ENCODE measurements at regions not wholly inside any gene's neighbourhood (a gene's known extent, or its start where the extent isn't known, plus 50 kb on each side); places are given as distances from the start of the nearest gene placed in this dataset.
A peak's percentile ranks its signal among the peaks of the same experiment; 100 is the strongest.
"Not testable (repeated sequence)": the region's sequence is repeated elsewhere in the genome, so short reads cannot be mapped to it uniquely, and the experiment has no call there.

DNA sequence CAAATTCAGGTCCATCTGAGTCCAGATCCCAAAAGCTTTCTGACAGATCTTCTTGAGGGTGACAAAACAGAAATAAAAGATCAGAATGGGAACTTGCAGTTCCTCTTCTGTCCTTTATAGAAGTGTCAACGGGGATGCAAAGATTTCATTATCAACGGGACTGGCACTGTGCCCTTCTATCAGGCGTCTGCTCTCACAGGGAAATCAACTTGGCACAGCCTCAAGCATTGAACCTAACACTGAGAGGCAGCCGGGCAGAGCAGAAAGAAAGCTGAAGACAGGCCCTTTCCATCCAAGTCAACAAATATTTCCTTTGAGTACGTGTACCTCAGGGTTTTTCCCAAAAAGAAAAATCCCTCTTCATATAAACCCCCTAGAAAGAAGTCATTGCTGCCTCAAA is 194.5 kb downstream of the NPIPA8 start:
- H3K4me3 Mint-ChIP-seq; CTCF ChIA-PET; H3K27me3 Mint-ChIP-seq; H3K27ac Mint-ChIP-seq; H3K9me3 Mint-ChIP-seq; POLR2A ChIA-PET; intact Hi-C loops (cut with micrococcal nuclease); ATAC-seq (ENCODE audit: low read depth); H3K4me1 Mint-ChIP-seq; H3K36me3 Mint-ChIP-seq (ENCODE audit: low read depth); DNase-seq: not testable (repeated sequence)

DNA sequence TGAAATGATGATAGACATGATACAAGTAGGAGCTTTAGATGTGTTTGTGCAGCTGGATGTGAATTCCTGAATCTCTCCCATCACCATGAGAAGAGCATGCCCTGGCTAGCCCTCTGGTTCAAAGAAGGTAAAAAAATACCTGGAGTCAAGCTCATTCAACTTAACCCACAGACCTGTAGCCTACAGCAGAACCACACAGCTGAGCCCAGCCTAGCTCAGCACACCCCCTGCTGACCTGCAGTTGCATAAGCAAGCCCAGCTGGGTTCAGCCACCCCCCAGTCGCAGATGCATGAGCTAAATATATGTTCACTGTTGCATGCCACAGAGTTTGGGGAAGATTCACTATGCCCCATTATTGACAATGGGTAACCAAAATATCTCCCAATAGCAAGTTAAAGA is 200.2 kb downstream of the NPIPA8 start:
- H3K4me1 Mint-ChIP-seq; ATAC-seq (ENCODE audit: low read depth); POLR2A ChIA-PET; CTCF ChIA-PET; H3K27ac Mint-ChIP-seq; H3K4me3 Mint-ChIP-seq; H3K36me3 Mint-ChIP-seq (ENCODE audit: low read depth); intact Hi-C loops (cut with micrococcal nuclease); DNase-seq; H3K27me3 Mint-ChIP-seq; H3K9me3 Mint-ChIP-seq: not testable (repeated sequence)

DNA sequence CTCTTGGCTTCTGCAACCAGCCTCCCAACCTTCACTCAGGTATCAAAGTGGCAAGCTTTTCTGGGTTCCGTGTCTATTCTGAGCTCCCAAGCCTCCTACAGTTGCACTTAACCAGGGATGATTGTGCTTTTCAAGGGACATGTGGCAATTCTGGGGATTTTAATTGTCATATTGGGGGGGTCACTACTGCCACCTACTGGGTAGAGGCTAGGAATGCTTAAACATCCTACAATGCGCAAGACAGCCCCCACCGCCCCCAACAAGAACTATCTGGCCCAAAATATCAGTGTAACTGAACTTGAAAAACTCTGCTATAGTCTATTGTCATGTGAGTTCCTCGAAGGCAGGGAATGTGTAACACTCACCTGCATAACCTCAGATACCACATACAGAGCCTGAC is 201.5 kb downstream of the NPIPA8 start:
- H3K4me1 Mint-ChIP-seq; POLR2A ChIA-PET; H3K36me3 Mint-ChIP-seq (ENCODE audit: low read depth); CTCF ChIA-PET; DNase-seq; ATAC-seq (ENCODE audit: low read depth); H3K4me3 Mint-ChIP-seq; H3K27ac Mint-ChIP-seq; H3K9me3 Mint-ChIP-seq; intact Hi-C loops (cut with micrococcal nuclease); H3K27me3 Mint-ChIP-seq: not testable (repeated sequence)

DNA sequence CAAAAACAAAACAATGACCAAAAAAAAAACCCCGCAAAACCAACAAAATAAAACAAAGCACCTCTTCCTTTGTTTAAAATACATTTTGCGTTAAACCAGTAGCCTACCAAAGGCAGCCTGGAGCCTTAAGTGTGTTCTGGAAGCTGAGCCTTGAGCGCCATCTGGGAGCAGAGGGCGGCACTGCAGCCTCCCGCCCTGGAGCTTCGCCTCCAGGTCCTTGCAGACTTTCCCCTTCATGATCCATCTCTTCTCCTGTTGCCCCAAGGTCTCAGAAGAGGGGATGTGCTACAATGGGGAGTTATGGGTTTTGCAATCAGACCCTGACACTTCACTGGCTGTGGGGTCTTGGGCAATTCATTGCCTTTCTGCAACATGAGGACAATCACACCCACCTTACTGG is 204.9 kb downstream of the NPIPA8 start:
- H3K27me3 Mint-ChIP-seq; H3K36me3 Mint-ChIP-seq (ENCODE audit: low read depth); POLR2A ChIA-PET; intact Hi-C loops (cut with micrococcal nuclease); H3K4me3 Mint-ChIP-seq; H3K9me3 Mint-ChIP-seq; H3K4me1 Mint-ChIP-seq; DNase-seq; H3K27ac Mint-ChIP-seq: not testable (repeated sequence)
- CTCF ChIA-PET: interaction anchor here (0.7 kb wide), 1 partner anchor 1265 kb away, joined by 3 read pairs; no protein-coding TSS in a partner anchor
- peak; percentile 73 for ATAC-seq (ENCODE audit: low read depth)

DNA sequence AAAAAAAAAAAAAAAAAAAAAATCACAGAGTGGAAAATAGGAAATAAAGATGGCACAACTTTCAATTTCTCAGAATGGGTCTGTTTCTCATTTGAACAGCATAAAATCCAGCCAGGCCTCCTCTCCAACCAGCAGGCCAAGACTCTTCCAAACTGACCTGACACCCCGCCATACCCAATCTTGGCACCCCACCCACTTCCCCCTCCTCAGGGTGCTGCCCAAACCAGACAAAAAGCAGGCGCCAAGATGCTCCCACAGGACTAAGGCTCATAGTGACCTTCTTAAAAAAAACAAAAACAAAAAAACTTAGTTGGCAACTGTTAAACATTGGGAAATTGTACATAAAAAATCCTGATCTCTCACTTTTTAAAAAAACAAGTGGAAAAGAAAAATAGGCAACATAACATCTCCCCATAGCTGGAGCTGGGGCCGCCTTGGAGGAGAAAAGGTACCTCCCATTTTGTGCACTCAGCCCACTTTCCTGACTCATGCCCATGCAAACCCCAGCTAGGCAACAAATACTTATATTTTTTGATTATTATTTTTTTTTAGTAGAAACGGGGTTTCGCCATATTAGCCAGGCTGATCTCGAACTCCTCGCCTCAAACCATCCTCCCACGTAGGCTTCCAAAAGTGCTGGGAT is 205.9 kb downstream of the NPIPA8 start:
- intact Hi-C loops (cut with micrococcal nuclease): not testable (repeated sequence)

DNA sequence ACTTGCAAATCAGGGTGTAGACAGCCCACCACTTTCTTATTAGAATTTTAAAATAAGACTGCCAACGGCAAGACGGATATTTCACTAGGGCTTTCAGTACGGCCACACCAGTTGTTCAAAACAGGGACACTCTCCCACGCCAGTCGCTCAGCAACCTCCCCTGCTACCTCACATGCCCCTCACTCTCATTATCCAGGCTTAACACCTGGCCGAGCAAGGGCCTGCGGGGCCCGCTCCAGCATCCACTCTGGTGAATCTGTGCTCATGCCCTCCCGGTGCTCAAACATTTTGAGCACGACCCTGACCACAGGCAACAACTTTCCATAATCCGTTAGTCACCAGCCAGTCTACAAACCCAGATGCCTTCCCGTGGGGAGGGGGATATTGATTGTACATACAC is 209.5 kb downstream of the NPIPA8 start:
- intact Hi-C loops (cut with micrococcal nuclease); H3K4me3 Mint-ChIP-seq; H3K9me3 Mint-ChIP-seq; H3K27ac Mint-ChIP-seq; DNase-seq; POLR2A ChIA-PET; H3K27me3 Mint-ChIP-seq; CTCF ChIA-PET; H3K4me1 Mint-ChIP-seq; ATAC-seq (ENCODE audit: low read depth); H3K36me3 Mint-ChIP-seq (ENCODE audit: low read depth): not testable (repeated sequence)

More for the DNA sequence above, 205.9 kb downstream of the NPIPA8 start:
- ATAC-seq (ENCODE audit: low read depth); H3K9me3 Mint-ChIP-seq; H3K4me3 Mint-ChIP-seq; H3K27ac Mint-ChIP-seq; POLR2A ChIA-PET; CTCF ChIA-PET; DNase-seq; H3K27me3 Mint-ChIP-seq; H3K36me3 Mint-ChIP-seq (ENCODE audit: low read depth); H3K4me1 Mint-ChIP-seq: not testable (repeated sequence)

DNA sequence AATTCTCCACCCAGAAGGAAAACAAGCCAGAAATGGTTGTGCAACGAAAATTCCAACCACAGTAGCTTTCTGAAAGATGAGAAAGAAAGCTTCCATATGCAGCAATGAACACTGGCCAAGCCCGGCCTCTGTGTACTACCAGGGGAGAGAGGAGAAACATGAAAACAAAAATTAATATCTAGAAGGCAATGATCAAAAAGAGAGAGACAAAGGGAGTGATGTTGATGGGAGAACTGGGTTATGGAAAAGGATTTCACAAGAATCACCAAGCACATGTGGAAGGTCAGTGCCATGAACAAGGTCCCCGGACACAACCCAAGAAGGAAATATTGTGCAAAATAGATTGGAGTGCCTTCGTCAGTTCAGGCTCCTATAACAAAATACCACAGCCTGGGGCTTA is 217.4 kb downstream of the NPIPA8 start:
- DNase-seq; H3K27ac Mint-ChIP-seq; H3K4me1 Mint-ChIP-seq; POLR2A ChIA-PET; H3K36me3 Mint-ChIP-seq (ENCODE audit: low read depth); ATAC-seq (ENCODE audit: low read depth); H3K27me3 Mint-ChIP-seq; CTCF ChIA-PET; H3K4me3 Mint-ChIP-seq; intact Hi-C loops (cut with micrococcal nuclease); H3K9me3 Mint-ChIP-seq: not testable (repeated sequence)

DNA sequence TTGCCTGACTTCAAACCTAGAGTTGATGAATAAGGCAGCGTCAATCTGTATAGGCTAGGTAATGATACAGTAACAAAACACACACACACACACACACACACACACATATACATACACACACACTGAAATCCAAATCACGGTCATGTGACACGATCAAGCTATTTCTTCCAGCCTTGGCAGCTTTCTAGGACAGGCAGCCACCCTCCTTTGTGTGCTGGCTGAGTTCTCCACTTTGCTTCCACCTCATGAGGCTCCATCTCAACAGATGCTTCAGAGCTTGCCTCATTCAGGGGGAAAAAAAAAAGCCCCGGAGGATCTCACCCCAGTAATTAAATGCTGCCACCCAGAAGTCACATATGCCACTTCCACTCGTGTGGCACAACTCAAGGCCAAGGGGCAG is 217.9 kb downstream of the NPIPA8 start:
- intact Hi-C loops (cut with micrococcal nuclease); POLR2A ChIA-PET; H3K36me3 Mint-ChIP-seq (ENCODE audit: low read depth); H3K27me3 Mint-ChIP-seq; H3K9me3 Mint-ChIP-seq; CTCF ChIA-PET; H3K4me3 Mint-ChIP-seq; ATAC-seq (ENCODE audit: low read depth); H3K27ac Mint-ChIP-seq; DNase-seq; H3K4me1 Mint-ChIP-seq: not testable (repeated sequence)

DNA sequence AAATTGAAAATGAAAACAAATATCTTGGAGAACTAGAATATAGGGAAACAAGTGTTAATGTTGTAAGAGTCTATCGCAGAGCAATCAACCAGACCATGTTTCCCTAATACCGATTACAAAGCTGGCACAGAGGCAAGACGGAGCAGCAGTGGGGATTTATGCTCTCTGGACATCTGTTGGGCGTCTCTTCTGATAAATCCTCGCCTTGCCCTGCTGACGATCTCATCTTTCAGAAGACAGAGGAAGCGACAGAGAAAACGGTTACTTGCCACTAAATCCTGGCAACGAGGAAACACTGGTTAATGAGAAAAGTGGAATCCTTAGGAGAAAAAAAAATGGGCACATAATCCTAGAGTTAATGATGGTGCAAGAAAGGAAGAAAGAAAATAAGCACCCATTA is 218.5 kb downstream of the NPIPA8 start:
- H3K27ac Mint-ChIP-seq; POLR2A ChIA-PET; H3K36me3 Mint-ChIP-seq (ENCODE audit: low read depth); H3K27me3 Mint-ChIP-seq; DNase-seq; ATAC-seq (ENCODE audit: low read depth); H3K4me1 Mint-ChIP-seq; H3K9me3 Mint-ChIP-seq; CTCF ChIA-PET; intact Hi-C loops (cut with micrococcal nuclease); H3K4me3 Mint-ChIP-seq: not testable (repeated sequence)

DNA sequence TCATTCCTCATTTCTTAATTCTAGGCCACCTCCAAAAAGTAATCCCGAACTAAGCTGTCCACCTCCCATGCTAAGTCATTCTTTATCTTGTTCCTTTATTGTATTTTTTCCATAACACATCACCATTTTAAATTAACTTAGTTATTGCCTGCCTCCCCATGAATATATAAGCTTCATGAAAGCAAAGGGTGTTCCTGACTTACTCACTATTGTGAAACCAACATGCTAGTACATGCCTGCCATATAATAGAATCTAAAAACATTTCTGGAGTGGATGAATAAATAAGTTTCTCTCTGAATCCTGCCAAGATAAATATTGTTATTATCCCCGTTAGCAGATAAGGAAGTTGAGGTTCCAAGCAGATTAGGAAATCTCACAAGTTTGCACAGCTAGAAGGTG is 232.1 kb downstream of the NPIPA8 start:
- intact Hi-C loops (cut with micrococcal nuclease); H3K27ac Mint-ChIP-seq; H3K9me3 Mint-ChIP-seq; H3K4me3 Mint-ChIP-seq; H3K4me1 Mint-ChIP-seq; H3K36me3 Mint-ChIP-seq (ENCODE audit: low read depth); H3K27me3 Mint-ChIP-seq; CTCF ChIA-PET; POLR2A ChIA-PET; DNase-seq; ATAC-seq (ENCODE audit: low read depth): not testable (repeated sequence)

DNA sequence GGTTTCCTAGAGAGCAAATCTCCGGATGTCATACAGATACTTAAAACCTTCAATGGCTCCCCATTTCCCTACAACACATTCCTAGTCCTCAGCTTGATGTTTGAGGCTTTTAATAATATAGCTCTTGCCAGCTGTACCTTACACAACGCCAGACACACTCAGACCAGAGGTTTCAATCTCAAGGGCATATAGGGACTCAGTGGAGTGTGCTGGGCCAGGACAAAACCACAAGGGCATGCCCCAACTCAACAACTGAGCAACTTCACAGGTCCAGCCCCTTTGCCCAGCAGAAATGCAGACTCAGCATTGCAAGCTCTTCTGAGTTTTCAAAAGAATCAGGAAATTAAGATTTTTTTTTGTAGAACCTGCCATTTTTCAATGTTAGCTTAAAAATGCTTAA is 235.5 kb downstream of the NPIPA8 start:
- ATAC-seq (ENCODE audit: low read depth); intact Hi-C loops (cut with micrococcal nuclease); POLR2A ChIA-PET; H3K27me3 Mint-ChIP-seq; H3K4me1 Mint-ChIP-seq; DNase-seq; H3K36me3 Mint-ChIP-seq (ENCODE audit: low read depth); H3K9me3 Mint-ChIP-seq; CTCF ChIA-PET; H3K27ac Mint-ChIP-seq; H3K4me3 Mint-ChIP-seq: not testable (repeated sequence)

DNA sequence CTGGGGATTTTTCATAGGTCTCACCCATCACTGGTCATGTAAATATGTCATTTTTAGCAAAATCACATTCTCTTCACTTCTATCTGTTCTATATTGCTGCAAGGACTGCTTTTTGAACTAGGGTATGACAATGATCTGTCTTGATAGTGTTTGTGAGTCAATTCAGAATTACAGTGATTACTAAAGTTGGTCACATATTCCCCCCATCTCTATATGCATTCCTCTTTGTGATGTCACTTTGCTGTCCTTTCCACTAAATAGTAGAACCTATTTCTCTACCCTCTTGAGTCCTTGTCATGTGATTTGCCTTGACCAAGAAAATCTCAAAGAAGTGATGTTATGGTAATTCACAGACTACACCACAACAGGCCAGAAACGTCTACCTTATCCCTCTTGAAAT is 243.9 kb downstream of the NPIPA8 start:
- H3K36me3 Mint-ChIP-seq (ENCODE audit: low read depth); CTCF ChIA-PET; H3K27me3 Mint-ChIP-seq; ATAC-seq (ENCODE audit: low read depth); POLR2A ChIA-PET; H3K27ac Mint-ChIP-seq; H3K4me1 Mint-ChIP-seq; DNase-seq; intact Hi-C loops (cut with micrococcal nuclease); H3K4me3 Mint-ChIP-seq; H3K9me3 Mint-ChIP-seq: not testable (repeated sequence)

DNA sequence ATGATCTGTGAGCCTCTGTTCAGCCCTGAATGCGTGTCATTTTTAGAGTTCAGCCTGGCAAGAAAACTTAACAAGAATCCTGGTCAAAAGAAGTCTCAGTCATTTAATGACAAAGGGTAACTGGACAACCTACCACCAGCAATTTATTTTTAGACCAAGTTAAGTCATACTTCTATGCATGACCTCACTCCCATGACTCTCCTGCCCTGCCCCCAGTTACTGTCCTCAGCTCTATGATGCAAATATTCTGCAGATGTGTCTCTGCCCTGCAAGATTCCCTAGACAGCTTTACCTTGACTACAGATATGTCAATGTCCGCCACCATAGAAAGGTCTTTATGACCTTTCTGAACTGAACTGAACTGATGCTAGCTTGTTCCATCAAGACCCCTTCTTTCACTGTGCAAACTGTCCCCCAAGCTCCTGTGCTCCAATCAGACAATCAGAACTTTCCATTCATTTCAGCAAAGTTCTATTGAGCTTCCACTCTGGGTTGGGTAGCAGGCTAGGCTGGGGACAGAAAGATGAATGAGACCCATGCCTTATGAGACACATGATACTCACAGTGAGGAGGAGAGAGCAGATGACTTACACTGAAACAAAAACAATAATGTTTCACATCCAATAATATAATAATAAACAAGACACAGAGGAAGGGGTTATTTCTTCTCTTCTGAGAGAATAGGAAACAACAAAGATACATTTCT is 255.7 kb downstream of the NPIPA8 start:
- ATAC-seq (ENCODE audit: low read depth); CTCF ChIA-PET; H3K27me3 Mint-ChIP-seq; POLR2A ChIA-PET; DNase-seq; H3K4me3 Mint-ChIP-seq; H3K9me3 Mint-ChIP-seq; H3K4me1 Mint-ChIP-seq; H3K36me3 Mint-ChIP-seq (ENCODE audit: low read depth); H3K27ac Mint-ChIP-seq; intact Hi-C loops (cut with micrococcal nuclease): not testable (repeated sequence)
